GM20000 (cell line): ENCODE measurements at regions not wholly inside any gene's neighbourhood (a gene's known extent, or its start where the extent isn't known, plus 50 kb on each side); places are given as distances from the start of the nearest gene placed in this dataset.

Experiments used
- DNase-seq: peaks from one replicate; pipeline ENCODE4 v3.0.0; 2012; ENCODE audit warnings: low spot score
- TF ChIP-seq, protein P1 (sequence below): IDR thresholded peaks from 2 replicates; pipeline ENCODE4 v1.5.1; 2012; ENCODE audit warnings: mild to moderate bottlenecking, control low read depth; ENCODE audit errors: extremely low read depth, missing control alignments

DNA sequence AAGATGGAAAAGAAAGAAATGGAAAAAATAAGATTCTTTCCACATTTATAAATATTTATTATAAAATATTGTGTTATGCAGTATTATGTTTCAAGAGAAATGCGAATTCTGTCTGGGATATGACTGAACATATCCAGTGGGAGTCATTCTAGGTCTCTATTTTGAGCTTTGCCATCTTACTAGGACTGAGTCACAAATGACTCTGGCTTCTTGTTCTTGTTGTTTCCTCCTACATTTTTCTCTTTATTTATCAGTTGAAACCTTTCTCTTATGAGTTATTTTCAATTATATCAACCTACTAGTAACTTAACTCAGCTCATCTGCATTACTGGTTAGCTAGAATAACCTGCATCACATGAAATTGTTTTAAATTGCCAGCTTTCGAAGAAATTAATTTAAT lies 1247.3 kb downstream of the SLITRK1 start:
- TF ChIP-seq, protein P1, sequence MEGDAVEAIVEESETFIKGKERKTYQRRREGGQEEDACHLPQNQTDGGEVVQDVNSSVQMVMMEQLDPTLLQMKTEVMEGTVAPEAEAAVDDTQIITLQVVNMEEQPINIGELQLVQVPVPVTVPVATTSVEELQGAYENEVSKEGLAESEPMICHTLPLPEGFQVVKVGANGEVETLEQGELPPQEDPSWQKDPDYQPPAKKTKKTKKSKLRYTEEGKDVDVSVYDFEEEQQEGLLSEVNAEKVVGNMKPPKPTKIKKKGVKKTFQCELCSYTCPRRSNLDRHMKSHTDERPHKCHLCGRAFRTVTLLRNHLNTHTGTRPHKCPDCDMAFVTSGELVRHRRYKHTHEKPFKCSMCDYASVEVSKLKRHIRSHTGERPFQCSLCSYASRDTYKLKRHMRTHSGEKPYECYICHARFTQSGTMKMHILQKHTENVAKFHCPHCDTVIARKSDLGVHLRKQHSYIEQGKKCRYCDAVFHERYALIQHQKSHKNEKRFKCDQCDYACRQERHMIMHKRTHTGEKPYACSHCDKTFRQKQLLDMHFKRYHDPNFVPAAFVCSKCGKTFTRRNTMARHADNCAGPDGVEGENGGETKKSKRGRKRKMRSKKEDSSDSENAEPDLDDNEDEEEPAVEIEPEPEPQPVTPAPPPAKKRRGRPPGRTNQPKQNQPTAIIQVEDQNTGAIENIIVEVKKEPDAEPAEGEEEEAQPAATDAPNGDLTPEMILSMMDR, result no peak
- DNase-seq, result no peak

DNA sequence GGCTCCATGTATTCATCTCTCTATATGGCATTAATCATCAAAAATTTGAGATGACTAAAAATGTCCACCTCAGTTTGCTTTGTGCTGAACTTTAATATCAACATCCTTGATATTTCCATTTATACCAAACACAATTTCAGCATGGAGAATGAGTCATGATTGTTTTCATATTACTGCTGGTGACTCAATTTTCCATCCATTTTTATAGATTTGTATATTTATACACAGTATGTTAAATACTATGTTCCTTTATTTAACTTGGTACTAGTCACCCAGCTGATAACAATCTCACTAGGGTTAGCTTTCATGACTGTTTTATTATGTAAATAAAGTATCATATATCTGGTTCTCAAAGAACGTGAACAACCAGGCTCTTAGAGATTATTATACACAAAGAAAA lies 1255.1 kb downstream of the SLITRK1 start:
- TF ChIP-seq, protein P1, result no peak
- no peak for DNase-seq

DNA sequence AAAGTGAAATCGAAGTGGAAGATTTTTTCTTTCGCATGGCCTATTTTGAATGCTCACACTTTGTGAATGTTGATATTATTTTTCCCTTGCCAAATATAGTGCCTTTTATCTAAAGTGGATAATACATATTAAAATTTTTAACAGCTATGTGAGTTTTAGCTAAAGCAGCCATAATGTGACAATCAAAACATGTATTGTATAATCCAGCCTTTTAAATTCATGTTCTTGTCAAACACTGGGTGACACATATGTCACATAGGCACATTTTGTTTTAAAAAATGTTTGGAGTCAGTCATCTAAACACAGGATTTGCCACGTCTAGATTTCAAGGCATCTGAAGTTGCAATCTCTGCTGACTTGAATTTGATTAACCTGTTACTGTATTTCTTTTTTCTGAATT lies 1256.6 kb downstream of the SLITRK1 start:
- TF ChIP-seq, protein P1, result no peak

DNA sequence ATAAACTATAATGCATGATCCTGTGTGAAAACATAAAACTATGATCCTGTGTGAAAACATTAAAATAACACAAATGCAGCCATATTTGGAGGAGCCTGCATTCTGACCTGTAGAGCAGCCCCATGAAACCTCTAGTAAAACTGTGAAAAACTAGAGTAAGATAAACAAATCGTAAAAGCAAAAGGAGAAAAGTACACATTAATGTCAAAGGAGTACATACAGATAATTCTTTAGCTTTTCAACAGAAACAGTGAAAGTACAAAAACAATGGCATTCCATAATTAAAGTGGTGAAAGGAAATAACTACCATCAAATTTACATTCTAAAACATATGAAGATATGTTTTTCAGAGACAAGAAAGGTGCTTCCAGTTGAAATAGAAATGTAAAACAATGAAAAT lies 1267.2 kb downstream of the SLITRK1 start:
- no peak for DNase-seq

More for the DNA sequence above, 1256.6 kb downstream of the SLITRK1 start:
- DNase-seq, result no peak

DNA sequence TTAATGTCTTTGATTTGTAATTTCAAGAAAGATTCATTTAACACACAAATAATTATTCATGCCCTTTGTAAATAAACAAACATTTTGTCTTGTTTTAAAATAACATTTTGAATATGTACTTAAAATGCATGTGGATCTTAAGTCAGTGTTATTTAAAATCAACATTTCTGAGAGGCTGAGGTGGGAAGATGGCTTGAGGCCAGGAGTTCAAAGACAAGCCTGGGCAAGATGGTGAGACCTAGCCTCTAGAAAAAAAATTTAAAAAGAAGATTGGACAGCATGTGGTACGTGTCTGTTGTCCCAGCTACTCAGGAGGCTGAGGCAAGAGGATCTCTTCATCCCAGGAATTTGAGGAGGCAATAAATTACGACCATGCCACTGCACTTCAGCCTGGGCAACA lies 1268.2 kb downstream of the SLITRK1 start:
- TF ChIP-seq, protein P1, result no peak
- DNase-seq, result no peak

More for the DNA sequence above, 1267.2 kb downstream of the SLITRK1 start:
- TF ChIP-seq, protein P1, result no peak

DNA sequence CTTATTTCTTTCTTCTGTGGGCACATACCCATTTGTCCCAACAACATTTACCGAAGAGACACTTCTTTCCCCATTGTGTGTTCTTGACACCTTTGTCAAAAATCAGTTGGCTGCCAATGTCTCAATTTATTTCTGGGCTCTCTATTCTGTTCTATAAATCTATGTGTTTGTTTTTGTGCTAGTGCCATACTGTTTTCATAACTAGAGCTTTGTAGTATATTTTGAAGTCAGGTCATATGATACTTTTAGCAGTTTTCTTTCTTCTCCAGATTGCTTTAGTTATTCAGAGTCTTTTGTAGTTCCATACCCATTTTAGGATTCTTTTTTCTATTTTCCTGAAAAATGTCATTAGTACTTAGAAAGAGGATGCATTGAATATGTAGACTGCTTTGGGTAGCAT lies 1276.3 kb downstream of the SLITRK1 start:
- DNase-seq, result no peak
- TF ChIP-seq, protein P1, result no peak

DNA sequence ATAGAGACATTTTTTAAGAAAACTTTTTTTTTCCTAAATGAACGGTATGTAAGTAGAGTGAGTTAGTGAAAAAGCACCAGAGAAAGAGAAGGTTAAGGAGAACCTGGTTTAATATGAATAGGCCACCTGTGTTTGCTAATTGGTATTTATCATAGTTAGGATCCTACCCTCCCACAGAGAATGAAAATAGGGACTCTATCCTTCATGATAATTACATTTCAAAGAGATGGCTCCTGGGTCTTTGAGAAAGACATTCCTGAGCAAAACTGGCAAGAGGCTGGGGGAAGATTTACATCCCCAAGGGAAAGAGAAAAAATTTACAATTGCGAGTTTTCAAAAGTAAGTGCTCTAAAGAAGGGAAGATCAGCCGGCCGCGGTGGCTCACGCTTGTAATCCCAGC lies 1284.5 kb downstream of the SLITRK1 start:
- TF ChIP-seq, protein P1, result no peak
- DNase-seq, result no peak
